ENCODE measurements at regions not wholly inside any gene's neighbourhood (a gene's known extent, or its start where the extent isn't known, plus 50 kb on each side); places are given as distances from the start of the nearest gene placed in this dataset.
"Not testable (repeated sequence)": the region's sequence is repeated elsewhere in the genome, so short reads cannot be mapped to it uniquely, and the experiment has no call there.

DNA sequence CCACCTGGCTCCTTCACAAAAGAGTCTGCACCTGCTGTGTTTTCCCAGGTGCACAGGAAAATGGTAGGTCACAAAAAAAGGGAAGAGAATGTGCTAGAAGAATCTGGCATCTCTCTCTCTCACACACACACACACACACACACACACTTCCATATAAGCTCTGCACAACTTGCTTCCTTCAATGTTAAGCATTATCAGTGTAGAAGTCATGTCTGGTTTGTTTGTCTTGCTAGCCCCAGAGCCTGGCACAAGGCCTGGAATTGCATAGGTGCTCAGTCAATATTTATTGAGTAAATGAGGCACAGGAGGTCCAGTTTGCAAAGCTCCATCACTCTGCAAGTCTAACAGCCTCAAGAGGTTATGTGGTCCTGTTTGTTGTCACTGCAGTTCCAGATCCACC, 867.3 kb upstream of the AUTS2 start:
- DNase-seq (ENCODE audit: low read depth in 2 of 2) = no peak

GRCh38 chr7:68733219-68734153, 864.8 kb upstream of the AUTS2 start:
- no peak for DNase-seq (ENCODE audit: low read depth in 2 of 2)

- DNase-seq (ENCODE audit: low read depth in 2 of 2) = no peak
These were observed 863.8 kb upstream of the AUTS2 start for GRCh38 chr7:68734431-68734830.

GRCh38 chr7:68739306-68739705, 859.0 kb upstream of the AUTS2 start:
- no peak for DNase-seq (ENCODE audit: low read depth in 2 of 2)

DNA sequence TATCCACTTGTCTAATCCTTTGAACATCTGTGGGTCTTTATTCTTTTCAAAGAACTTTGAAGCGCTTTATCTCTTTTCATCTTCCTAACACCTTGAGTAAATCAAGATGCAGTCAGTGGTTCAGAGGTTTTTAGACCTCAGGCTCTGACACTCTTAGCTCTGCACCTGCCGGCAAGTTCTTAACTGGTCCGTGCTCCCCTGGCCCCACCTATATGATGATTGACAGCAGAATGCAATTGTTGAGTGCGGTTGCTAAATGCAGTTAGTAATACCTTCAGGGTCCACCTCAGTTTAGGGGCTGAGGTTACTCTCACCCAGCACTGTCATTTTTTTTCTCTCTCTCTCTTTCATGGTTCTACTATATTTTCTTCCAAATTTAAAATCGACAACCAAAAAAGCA, 854.2 kb upstream of the AUTS2 start:
- DNase-seq (ENCODE audit: low read depth in 2 of 2) = no peak

- DNase-seq (ENCODE audit: low read depth in 2 of 2) = no peak
These were observed 849.1 kb upstream of the AUTS2 start for GRCh38 chr7:68748934-68749900.

DNA sequence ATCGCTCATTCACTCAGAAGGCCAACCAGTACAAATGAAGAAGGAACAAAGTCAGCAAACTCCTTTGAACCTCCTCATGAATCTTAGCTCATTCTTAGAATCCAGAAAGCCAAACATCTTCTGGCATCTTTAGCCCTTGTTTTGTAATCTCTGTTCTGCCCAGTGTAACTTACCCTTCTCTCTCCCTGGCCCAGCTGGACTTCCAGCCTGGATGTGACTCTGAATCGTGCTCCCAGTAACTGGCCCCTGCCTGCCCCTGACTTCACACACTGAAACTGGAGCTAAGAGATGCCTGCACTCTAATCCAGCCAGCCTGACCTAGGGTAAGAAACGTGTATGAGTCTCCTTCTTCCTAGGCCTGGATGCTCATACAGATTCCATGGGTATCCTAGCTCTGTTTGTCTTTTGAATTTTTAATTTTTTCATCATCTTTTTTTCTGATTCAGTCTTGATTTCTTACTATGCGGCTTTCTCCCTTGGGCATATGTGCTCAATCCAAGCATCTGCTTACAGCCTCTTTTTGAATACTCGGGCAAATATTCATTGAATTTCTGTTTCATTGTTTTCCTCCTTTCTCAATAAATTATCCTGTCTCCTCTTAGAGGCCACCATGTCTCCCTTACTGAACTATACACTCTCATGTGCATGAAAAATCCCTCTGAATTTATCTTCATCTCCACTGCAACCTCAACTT, 845.6 kb upstream of the AUTS2 start:
- DNase-seq (ENCODE audit: low read depth in 2 of 2) = no peak

DNA sequence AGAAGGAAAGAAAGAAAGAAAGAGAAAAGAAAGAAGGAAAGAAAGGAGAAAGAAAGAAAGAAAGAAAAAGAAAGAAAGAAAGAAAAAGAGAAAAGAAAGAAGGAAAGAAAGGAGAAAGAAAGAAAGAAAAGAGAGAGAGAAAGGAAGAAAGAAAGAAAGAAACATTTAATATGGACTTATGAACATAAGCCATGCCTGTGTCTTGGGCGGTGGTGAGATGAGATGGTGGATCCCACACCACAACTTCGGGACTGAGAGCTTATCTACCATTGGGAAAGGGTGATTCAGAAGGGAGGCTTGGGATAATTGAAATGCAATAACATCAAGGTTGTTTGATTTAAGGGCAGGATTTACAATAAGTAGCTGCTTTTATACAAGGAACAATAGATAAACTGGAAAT, 843.9 kb upstream of the AUTS2 start:
- no peak for DNase-seq (ENCODE audit: low read depth in 2 of 2)

DNA sequence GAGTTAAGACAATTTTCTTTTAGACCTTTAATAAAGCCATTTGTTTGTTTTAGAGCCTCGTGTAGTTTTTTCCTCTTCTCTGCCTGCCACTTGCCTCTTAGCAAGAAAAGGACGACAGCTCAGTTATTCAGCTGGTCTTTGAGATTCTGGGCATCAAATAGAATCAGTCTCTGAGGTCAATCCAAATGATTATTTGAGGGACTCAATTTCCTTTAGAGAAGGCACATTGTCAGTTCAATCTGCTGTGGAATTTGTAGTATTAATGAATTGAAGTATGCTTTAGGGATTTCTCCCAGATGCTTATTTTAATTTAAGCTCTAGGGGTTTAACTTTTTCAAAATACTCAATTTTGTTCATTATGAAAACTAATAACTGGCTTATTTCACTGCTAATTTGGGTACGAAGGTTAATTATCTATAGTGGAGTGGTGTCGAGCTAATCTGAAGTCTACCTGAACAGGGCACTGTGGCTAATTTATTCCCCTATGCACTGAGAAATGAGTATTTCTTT, 841.2 kb upstream of the AUTS2 start:
- DNase-seq (ENCODE audit: low read depth in 2 of 2) = no peak

GRCh38 chr7:68760556-68760955, 837.7 kb upstream of the AUTS2 start:
- DNase-seq (ENCODE audit: low read depth in 2 of 2) = no peak

GRCh38 chr7:68767462-68767861, 830.8 kb upstream of the AUTS2 start:
- DNase-seq (ENCODE audit: low read depth in 2 of 2) = no peak

DNA sequence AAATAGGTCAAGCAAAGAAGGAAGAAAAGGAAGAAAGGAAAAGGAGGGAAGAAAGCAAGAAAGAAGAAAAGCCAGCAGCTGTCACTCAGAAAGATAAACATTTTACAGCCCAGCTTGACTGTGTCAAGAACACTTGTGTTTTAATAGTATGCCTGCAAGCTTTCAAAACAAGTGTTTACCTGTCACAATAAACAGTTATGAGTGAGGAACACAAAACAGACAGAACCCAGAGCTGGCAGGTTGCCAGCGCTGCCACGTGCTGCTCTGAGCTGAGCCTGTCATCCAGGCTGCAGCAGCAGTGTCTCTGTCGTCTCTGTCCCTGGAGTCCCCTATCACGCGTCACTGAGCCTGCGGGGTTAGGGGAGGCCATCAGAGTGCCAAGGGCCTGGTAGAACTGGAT, 827.6 kb upstream of the AUTS2 start:
- DNase-seq (ENCODE audit: low read depth in 2 of 2) = no peak

DNA sequence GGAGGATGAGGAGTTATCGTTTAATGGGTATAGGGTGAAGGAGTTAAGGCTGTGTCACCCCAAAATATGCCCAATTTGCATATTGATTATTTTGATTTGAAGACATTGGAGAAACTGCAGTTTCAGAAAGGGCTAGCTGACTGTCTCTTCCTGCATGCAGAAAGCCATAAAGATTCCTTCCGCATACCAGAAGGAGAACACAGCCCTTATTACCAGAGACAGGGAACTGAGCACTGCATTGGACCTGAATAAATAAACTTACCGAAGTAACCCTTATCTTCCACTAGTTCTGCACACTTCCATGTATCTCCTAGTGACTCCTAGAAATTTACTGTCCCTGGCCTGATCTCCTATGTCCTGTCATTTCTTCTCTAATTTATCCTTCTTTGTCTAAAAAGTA, 821.9 kb upstream of the AUTS2 start:
- no peak for DNase-seq (ENCODE audit: low read depth in 2 of 2)

DNA sequence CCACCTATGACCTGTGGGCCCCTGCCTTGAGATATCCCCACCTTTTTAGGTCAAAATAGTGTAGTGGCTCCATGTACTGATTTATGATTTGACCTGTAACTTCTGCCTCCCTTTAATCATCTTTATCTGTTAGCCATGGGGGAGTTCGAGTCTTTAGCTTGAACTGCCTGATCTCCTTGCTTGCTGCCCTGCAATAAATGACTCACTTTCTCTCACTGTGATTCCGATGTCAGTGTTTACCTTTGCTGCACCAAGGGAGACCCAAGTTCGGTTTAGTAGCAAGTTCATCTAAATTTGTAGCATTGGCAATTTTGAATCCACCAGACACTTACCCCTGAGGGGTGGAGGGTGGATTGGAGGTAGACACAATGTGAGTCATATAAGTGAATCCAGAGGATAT, 814.6 kb upstream of the AUTS2 start:
- DNase-seq (ENCODE audit: low read depth in 2 of 2) = no peak

GRCh38 chr7:68785036-68785435, 813.2 kb upstream of the AUTS2 start:
- no peak for DNase-seq (ENCODE audit: low read depth in 2 of 2)

DNA sequence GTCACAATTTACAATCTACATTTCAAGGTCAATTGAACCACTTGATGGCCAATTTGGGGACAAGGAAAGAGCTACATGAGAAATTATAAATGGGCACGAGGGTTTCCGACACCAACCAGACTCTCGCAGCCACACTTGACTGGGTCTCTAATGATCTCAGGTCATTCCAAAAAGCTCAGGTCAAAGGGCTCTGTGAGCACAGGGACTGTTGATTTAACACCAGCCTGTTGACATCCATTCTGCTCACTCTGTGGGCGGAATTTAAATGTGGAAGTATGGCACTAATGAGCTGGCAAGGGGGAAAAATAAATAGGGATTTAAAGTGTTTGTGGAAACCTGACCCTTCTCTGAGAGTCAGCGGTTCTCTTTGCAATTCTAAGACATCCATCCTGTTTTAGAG, 810.7 kb upstream of the AUTS2 start:
- no peak for DNase-seq (ENCODE audit: low read depth in 2 of 2)

GRCh38 chr7:68788529-68788928, 809.7 kb upstream of the AUTS2 start:
- DNase-seq (ENCODE audit: low read depth in 2 of 2) = not testable (repeated sequence)

DNA sequence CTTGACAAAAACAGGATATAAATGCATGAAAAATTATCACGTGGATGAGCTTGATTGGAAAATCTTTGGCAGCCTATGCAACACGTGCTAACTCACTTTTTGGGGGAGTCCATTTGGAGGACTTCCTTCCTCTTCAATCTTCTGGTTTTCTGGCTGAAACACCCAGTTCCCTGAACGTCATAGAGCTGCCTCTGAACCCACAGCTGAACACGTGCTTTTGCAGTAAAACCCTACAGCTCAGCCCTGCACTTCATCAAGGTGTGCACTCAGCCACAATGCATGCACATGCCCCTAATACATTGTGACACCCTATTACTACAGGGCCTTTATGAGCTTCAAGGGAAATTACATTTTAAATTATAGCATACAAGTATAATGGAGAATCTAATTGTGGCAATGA, 808.7 kb upstream of the AUTS2 start:
- no peak for DNase-seq (ENCODE audit: low read depth in 2 of 2)

GRCh38 chr7:68792351-68792750, 805.9 kb upstream of the AUTS2 start:
- no peak for DNase-seq (ENCODE audit: low read depth in 2 of 2)

GRCh38 chr7:68793513-68793912, 804.8 kb upstream of the AUTS2 start:
- no peak for DNase-seq (ENCODE audit: low read depth in 2 of 2)

- no peak for DNase-seq (ENCODE audit: low read depth in 2 of 2)
These were observed 798.0 kb upstream of the AUTS2 start for GRCh38 chr7:68800316-68800715.

GRCh38 chr7:68805159-68805558, 793.1 kb upstream of the AUTS2 start:
- DNase-seq (ENCODE audit: low read depth in 2 of 2) = no peak
